GM12878 (cell line): ENCODE measurements at regions not wholly inside any gene's neighbourhood (a gene's known extent, or its start where the extent isn't known, plus 50 kb on each side); places are given as distances from the start of the nearest gene placed in this dataset.

Experiments
- ATAC-seq: fragments of 200-7000 bp; cut with Tn5 transposase; 3 replicates; pipeline ENCODE4 v1.9.1; 2020; ENCODE audit warnings: mild to moderate bottlenecking, moderate library complexity
- BruUV-seq: library from RNA; stranded (reverse); fragments of 400-500 nt; replicated peaks from 2 replicates; lab custom pipeline; 2021; lab: Mats Ljungman, UMichigan
- CTCF ChIA-PET: fragments of 300-600 bp; sonication (Branson Sonifier 250); formaldehyde crosslinking; extraction: SDS; loops from one replicate; lab custom pipeline; 2021; ENCODE audit warnings: inconsistent platforms; lab: Yijun Ruan, JAX
- POLR2A ChIA-PET: fragments of 350-600 bp; formaldehyde crosslinking; extraction: SDS; loops from one replicate; lab custom pipeline; 2021; ENCODE audit warnings: inconsistent platforms; lab: Charles Lee
- RAD21 ChIA-PET: fragments of 300-600 bp; sonication (Branson Sonifier 250); formaldehyde crosslinking; loops from one replicate; lab custom pipeline; 2023; ENCODE audit warnings: antibody characterized with exemption; ENCODE audit not compliant: unreplicated experiment; lab: Charles Lee
- SMC1A ChIA-PET: fragments of 300-600 bp; sonication (Branson Sonifier 250); formaldehyde crosslinking; loops from one replicate; lab custom pipeline; 2023; ENCODE audit not compliant: unreplicated experiment, uncharacterized antibody; lab: Charles Lee
- DNase-seq: peaks from one replicate; pipeline ENCODE4 v3.0.0-alpha.2; 2011; ENCODE audit warnings: low read depth, low spot score
- FAIRE-seq: peaks from 3 replicates; lab custom pipeline; 2011; peaks lifted over from hg19 to GRCh38; lab: Jason Lieb, UNC
- H2AFZ ChIP-seq: 2 replicates; pipeline ENCODE4 v1.6.0; 2011; ENCODE audit warnings: low read depth, low read length, control low read depth; ENCODE audit not compliant: control insufficient read depth
- H3K27ac ChIP-seq: 2 replicates; pipeline ENCODE4 v1.5.1; 2011; ENCODE audit warnings: control low read depth; ENCODE audit not compliant: control insufficient read depth, insufficient read depth
- H3K27me3 ChIP-seq, 2 experiments: replicated peaks in 1 of 2; 2 replicates each; pipeline versions ENCODE4 v1.6.0 to v1.6.1; 2011; ENCODE audit warnings: low read length in 1 of 2; ENCODE audit not compliant: control insufficient read depth in 2 of 2, insufficient read depth in 2 of 2
- H3K36me3 ChIP-seq, 2 experiments: 2 replicates each; pipeline ENCODE4 v1.5.1; 2011; ENCODE audit warnings: low read length in 1 of 2; ENCODE audit not compliant: control insufficient read depth in 2 of 2, insufficient read depth in 2 of 2
- H3K4me1 ChIP-seq: 2 replicates; pipeline ENCODE4 v1.6.1; 2011; ENCODE audit warnings: mild to moderate bottlenecking, low read length, moderate library complexity, mixed read lengths; ENCODE audit not compliant: control insufficient read depth, insufficient read depth
- H3K4me2 ChIP-seq: 2 replicates; pipeline ENCODE4 v1.6.0; 2011; ENCODE audit warnings: control low read depth; ENCODE audit not compliant: control insufficient read depth, insufficient read depth
- H3K4me3 ChIP-seq: fragments of 200-600 bp; sonication (generic); 2 replicates; pipeline ENCODE4 v1.5.1; 2016
- H3K79me2 ChIP-seq: 2 replicates; pipeline ENCODE4 v1.6.0; 2011; ENCODE audit warnings: low read length; ENCODE audit not compliant: control insufficient read depth, insufficient read depth
- H3K9ac ChIP-seq: 2 replicates; pipeline ENCODE4 v1.8.0; 2011; ENCODE audit warnings: low read length, control low read depth, mixed read lengths; ENCODE audit not compliant: control insufficient read depth, insufficient read depth
- H3K9me3 ChIP-seq: replicated peaks from 3 replicates; pipeline ENCODE4 v1.5.1; 2011; ENCODE audit warnings: mild to moderate bottlenecking, low read length; ENCODE audit not compliant: control insufficient read depth, insufficient read depth
- H4K20me1 ChIP-seq: 2 replicates; pipeline ENCODE4 v1.6.0; 2011; ENCODE audit not compliant: control insufficient read depth, insufficient read depth
- BHLHE40 ChIP-seq, 2 experiments: fragments of 450-650 bp in 1 of 2; IDR thresholded peaks; 2 replicates each; pipeline ENCODE4 v1.6.1; 2011 to 2017; ENCODE audit warnings: low read depth in 2 of 2, borderline replicate concordance in 1 of 2, improper control_type of control experiment in 1 of 2, low read length in 1 of 2, mild to moderate bottlenecking in 1 of 2
- CBFB ChIP-seq: IDR thresholded peaks from 2 replicates; pipeline ENCODE4 v1.6.1; 2016; ENCODE audit warnings: antibody characterized with exemption, low read depth
- CEBPZ ChIP-seq: fragments of 150-350 bp; IDR thresholded peaks from 2 replicates; pipeline ENCODE4 v1.6.1; 2016; ENCODE audit warnings: low read depth, low read length
- FOXM1 ChIP-seq: IDR thresholded peaks from 2 replicates; pipeline ENCODE4 v1.6.1; 2012; ENCODE audit warnings: low read depth, mild to moderate bottlenecking, inconsistent platforms, low read length, moderate library complexity
- NRF1 ChIP-seq: conservative IDR thresholded peaks from 2 replicates; pipeline ENCODE4 v1.6.1; 2011; ENCODE audit warnings: mild to moderate bottlenecking, low read depth, low read length, improper control_type of control experiment
- POLR2AphosphoS2 ChIP-seq: IDR thresholded peaks from 2 replicates; pipeline ENCODE4 v1.6.1; 2011; ENCODE audit warnings: low read depth, mild to moderate bottlenecking, low read length, improper control_type of control experiment, moderate library complexity
- RELB ChIP-seq: fragments of 450-650 bp; IDR thresholded peaks from 2 replicates; pipeline ENCODE4 v1.6.1; 2017; ENCODE audit warnings: low read depth, mild to moderate bottlenecking, moderate library complexity
- SMC3 ChIP-seq: IDR thresholded peaks from 2 replicates; pipeline ENCODE4 v1.6.1; 2011; ENCODE audit warnings: low read length, improper control_type of control experiment, borderline replicate concordance
- TBL1XR1 ChIP-seq: IDR thresholded peaks from 2 replicates; pipeline ENCODE4 v1.6.1; 2012; ENCODE audit warnings: low read depth, low read length, improper control_type of control experiment
- YY1 ChIP-seq: IDR thresholded peaks from 2 replicates; pipeline ENCODE4 v1.6.1; 2011; ENCODE audit warnings: low read depth, mild to moderate bottlenecking, low read length
- ZBTB40 ChIP-seq: fragments of 450-650 bp; IDR thresholded peaks from 2 replicates; pipeline ENCODE4 v1.6.1; 2016; ENCODE audit warnings: mild to moderate bottlenecking, moderate library complexity, borderline replicate concordance
- WGBS: methylation state at CpG from one replicate; pipeline ENCODE4 v1.1.6; 2016; ENCODE audit warnings: low lambda C conversion rate; ENCODE audit not compliant: insufficient replicate concordance, insufficient coverage; ENCODE audit errors: missing lambda C conversion rate; 5-methylcytosine and 5-hydroxymethylcytosine counted together
- in situ Hi-C: fragments of 300-500 bp; cut with MboI; formaldehyde crosslinking; loops from 9 replicates; pipeline ENCODE4 v1.14.3; 2018; ENCODE audit warnings: mixed read lengths
- intact Hi-C: fragments of 100-400 bp; cut with micrococcal nuclease; formaldehyde crosslinking; loops from one replicate; pipeline ENCODE4 v1.14.2; 2022; ENCODE audit not compliant: unreplicated experiment

GRCh38 chr6:167683028-167683862, 143.5 kb upstream of the AFDN start:
- Histone ChIP-seq H3K4me3 (no peak overlapping the region), H3K27me3 (peaks cover 5 to 11% of the 10 kb centered on the region in 2 experiments), H3K79me2 (no peaks in the 10 kb centered on the region), H2AFZ (no peak overlapping the region), H3K27ac (no peak overlapping the region), H3K9me3 (no peaks in the 10 kb centered on the region), H3K4me1 (no peaks in the 10 kb centered on the region), H3K9ac (no peak overlapping the region), H3K36me3 (no peaks in the 10 kb centered on the region), H3K4me2 (no peak overlapping the region), H4K20me1 (no peaks in the 10 kb centered on the region; the same call in 1 of the 2 replicates)
- SMC1A ChIA-PET = no interaction called here
- WGBS = 23% methylated on average over 17 of the region's 19 CpGs
- ATAC-seq (no peak), FAIRE-seq (no peak), DNase-seq (no peak)
- in situ Hi-C loops (no loop called here), intact Hi-C loops (no loop called here)
- POLR2A ChIA-PET = interaction anchor here (0.5 kb wide), 1 partner anchor 145 kb away, joined by 3 read pairs; no protein-coding TSS in a partner anchor
- no TSS peak for BruUV-seq
- RAD21 ChIA-PET = no interaction called here
- CTCF ChIA-PET = no interaction called here
- no peak for TF ChIP-seq YY1
- TF ChIP-seq CBFB = no peak
- no peak for TF ChIP-seq NRF1
- TF ChIP-seq ZBTB40 = no peak
- no peak for TF ChIP-seq RELB
- no peak for TF ChIP-seq SMC3
- TF ChIP-seq TBL1XR1 = no peak
- TF ChIP-seq POLR2AphosphoS2 = no peak
- TF ChIP-seq FOXM1 = no peak
- TF ChIP-seq BHLHE40 (IDR thresholded peaks at IDR 0.05; ENCODE audit: borderline replicate concordance in 1 of 2, low read depth in 2 of 2, low read length in 1 of 2) = no peak
- TF ChIP-seq CEBPZ = no peak
